NT2/D1 (cell line): ENCODE measurements at regions not wholly inside any gene's neighbourhood (a gene's known extent, or its start where the extent isn't known, plus 50 kb on each side); places are given as distances from the start of the nearest gene placed in this dataset.

Experiments
- SUZ12 ChIP-seq: IDR thresholded peaks from 2 replicates; pipeline ENCODE4 v1.6.1; 2011; ENCODE audit not compliant: insufficient read length, insufficient read depth; ENCODE audit errors: extremely low read depth
- YY1 ChIP-seq: IDR thresholded peaks from 2 replicates; pipeline ENCODE4 v1.6.1; 2011; ENCODE audit not compliant: insufficient read length, insufficient read depth
- ZNF274 ChIP-seq: IDR thresholded peaks from 2 replicates; pipeline ENCODE4 v1.6.1; 2011; ENCODE audit warnings: mild to moderate bottlenecking, low read depth, low read length

GRCh38 chr14:101131451-101131916 lies 228.0 kb upstream of the RTL1 start:
- TF ChIP-seq ZNF274 (no peak), YY1 (no peak), SUZ12 (no peak)
